IMR-90 (cell line): ENCODE measurements at regions not wholly inside any gene's neighbourhood (a gene's known extent, or its start where the extent isn't known, plus 50 kb on each side); places are given as distances from the start of the nearest gene placed in this dataset.

Source experiments
- ATAC-seq: fragments of 200-7000 bp; cut with Tn5 transposase; 2 replicates; pipeline ENCODE4 v1.9.1; 2020; ENCODE audit warnings: low read depth, mild to moderate bottlenecking, moderate library complexity
- BruUV-seq: library from RNA; stranded (reverse); fragments of 400-500 nt; replicated peaks from 2 replicates; lab custom pipeline; 2021; lab: Mats Ljungman, UMichigan
- CTCF ChIA-PET: fragments of 300-600 bp; formaldehyde crosslinking; extraction: SDS; loops from one replicate; lab custom pipeline; 2021; ENCODE audit warnings: antibody characterized with exemption; lab: Yijun Ruan, JAX
- POLR2A ChIA-PET: fragments of 300-600 bp; sonication (Branson Sonifier 250); formaldehyde crosslinking; loops from one replicate; lab custom pipeline; 2022; ENCODE audit warnings: antibody characterized with exemption; ENCODE audit not compliant: unreplicated experiment; lab: Charles Lee
- DNase-seq: peaks from one replicate; pipeline ENCODE4 v3.0.0; 2013
- H2AFZ ChIP-seq: replicated peaks from 2 replicates; pipeline ENCODE3; 2013; ENCODE audit warnings: low read length, mild to moderate bottlenecking; ENCODE audit not compliant: poor library complexity
- H2AK5ac ChIP-seq: 2 replicates; pipeline ENCODE4 v1.6.1; 2013; ENCODE audit warnings: low read depth, low read length, inconsistent platforms
- H2AK9ac ChIP-seq: replicated peaks from 2 replicates; pipeline ENCODE3; 2013; ENCODE audit warnings: mild to moderate bottlenecking, low read depth, low read length, moderate library complexity; ENCODE audit not compliant: poor library complexity
- H2BK120ac ChIP-seq: 2 replicates; pipeline ENCODE4 v1.6.1; 2013; ENCODE audit warnings: low read depth, low read length, inconsistent platforms
- H2BK15ac ChIP-seq: 3 replicates; pipeline ENCODE4 v1.6.1; 2013; ENCODE audit warnings: low read depth, low read length, inconsistent platforms
- H2BK20ac ChIP-seq: 2 replicates; pipeline ENCODE4 v1.6.1; 2013; ENCODE audit warnings: low read depth, mild to moderate bottlenecking, inconsistent platforms, low read length, moderate library complexity
- H2BK5ac ChIP-seq: 2 replicates; pipeline ENCODE4 v1.6.1; 2013; ENCODE audit warnings: mild to moderate bottlenecking, low read depth, low read length, inconsistent platforms; ENCODE audit not compliant: poor library complexity, severe bottlenecking
- H3K14ac ChIP-seq: replicated peaks from 2 replicates; pipeline ENCODE4 v1.6.1; 2013; ENCODE audit warnings: low read depth, low read length, inconsistent platforms
- H3K18ac ChIP-seq: 2 replicates; pipeline ENCODE4 v1.6.1; 2013; ENCODE audit warnings: low read depth, low read length, control low read depth
- H3K23ac ChIP-seq: 2 replicates; pipeline ENCODE4 v1.6.1; 2013; ENCODE audit warnings: low read depth, low read length, inconsistent platforms
- H3K27ac ChIP-seq: 2 replicates; pipeline ENCODE4 v1.5.1; 2013; ENCODE audit warnings: mild to moderate bottlenecking, control low read depth, low read length; ENCODE audit not compliant: insufficient read depth
- H3K27me3 ChIP-seq: 2 replicates; pipeline ENCODE4 v1.6.1; 2013; ENCODE audit warnings: low read length; ENCODE audit not compliant: control insufficient read depth, insufficient read depth
- H3K36me3 ChIP-seq: 2 replicates; pipeline ENCODE4 v1.6.1; 2013; ENCODE audit warnings: low read length, mixed read lengths; ENCODE audit not compliant: control insufficient read depth, insufficient read depth
- H3K4ac ChIP-seq: 2 replicates; pipeline ENCODE4 v1.6.1; 2013; ENCODE audit warnings: low read depth, low read length, inconsistent platforms
- H3K4me1 ChIP-seq: 2 replicates; pipeline ENCODE4 v1.6.1; 2013; ENCODE audit warnings: low read length, mixed read lengths; ENCODE audit not compliant: control insufficient read depth, insufficient read depth
- H3K4me2 ChIP-seq: 2 replicates; pipeline ENCODE4 v1.6.1; 2013; ENCODE audit warnings: low read depth, mild to moderate bottlenecking, control low read depth, low read length, moderate library complexity
- H3K4me3 ChIP-seq: 2 replicates; pipeline ENCODE4 v1.5.1; 2013; ENCODE audit warnings: low read depth, mild to moderate bottlenecking, control low read depth, low read length, moderate library complexity; ENCODE audit not compliant: insufficient read depth
- H3K56ac ChIP-seq: 2 replicates; pipeline ENCODE4 v1.6.1; 2013; ENCODE audit warnings: low read length, inconsistent platforms; ENCODE audit not compliant: insufficient read depth; ENCODE audit errors: extremely low read depth
- H3K79me1 ChIP-seq, 2 experiments: 2 replicates each; pipeline ENCODE4 v1.6.1; 2013; ENCODE audit warnings: low read length in 2 of 2, inconsistent platforms in 1 of 2, low read depth in 1 of 2
- H3K9ac ChIP-seq: 2 replicates; pipeline ENCODE4 v1.6.1; 2013; ENCODE audit warnings: low read depth, low read length, control low read depth
- H3K9me1 ChIP-seq: 2 replicates; pipeline ENCODE4 v1.6.1; 2013; ENCODE audit warnings: low read length, inconsistent platforms; ENCODE audit not compliant: insufficient read depth
- H3K9me3 ChIP-seq: 2 replicates; pipeline ENCODE4 v1.6.1; 2013; ENCODE audit warnings: low read length; ENCODE audit not compliant: control insufficient read depth, insufficient read depth
- H4K20me1 ChIP-seq: 2 replicates; pipeline ENCODE4 v1.6.1; 2013; ENCODE audit warnings: low read length, inconsistent platforms; ENCODE audit not compliant: insufficient read depth
- H4K5ac ChIP-seq: 2 replicates; pipeline ENCODE4 v1.6.1; 2013; ENCODE audit warnings: mild to moderate bottlenecking, low read depth, low read length, control low read depth
- H4K8ac ChIP-seq, 2 experiments: 2 replicates each; pipeline ENCODE4 v1.6.1; 2013; ENCODE audit warnings: low read depth in 2 of 2, low read length in 2 of 2, control low read depth in 1 of 2, inconsistent platforms in 1 of 2
- H4K91ac ChIP-seq: 2 replicates; pipeline ENCODE4 v1.6.1; 2013; ENCODE audit warnings: low read depth, low read length, inconsistent platforms; ENCODE audit not compliant: insufficient read depth
- CEBPB ChIP-seq: IDR thresholded peaks from 2 replicates; pipeline ENCODE4 v1.6.1; 2012; ENCODE audit warnings: low read depth, low read length, improper control_type of control experiment
- RCOR1 ChIP-seq: IDR thresholded peaks from 2 replicates; pipeline ENCODE4 v1.6.1; 2012; ENCODE audit warnings: mild to moderate bottlenecking, low read length, improper control_type of control experiment; ENCODE audit not compliant: insufficient replicate concordance
- WGBS, 2 experiments: methylation state at CpG; one replicate each; pipeline versions ENCODE4 v1.1.5 to v1.1.7; 2013; ENCODE audit warnings: missing lambda C conversion rate in 2 of 2; ENCODE audit not compliant: insufficient read length in 1 of 2; ENCODE audit errors: extremely low coverage in 2 of 2; 5-methylcytosine and 5-hydroxymethylcytosine counted together
- dilution Hi-C: fragments of 300-500 bp; cut with HindIII; formaldehyde crosslinking; loops from one replicate; pipeline ENCODE4 v1.14.3; 2018; ENCODE audit warnings: low sequenced_read_pairs; ENCODE audit not compliant: unreplicated experiment
- in situ Hi-C: fragments of 300-500 bp; cut with MboI; formaldehyde crosslinking; loops from 3 replicates; pipeline ENCODE4 v1.14.3; 2019; ENCODE audit warnings: low sequenced_read_pairs, inconsistent platforms, mixed read lengths
- intact Hi-C: fragments of 100-400 bp; cut with micrococcal nuclease; formaldehyde crosslinking; loops from 2 replicates; pipeline ENCODE4 v1.10.0; 2022

DNA sequence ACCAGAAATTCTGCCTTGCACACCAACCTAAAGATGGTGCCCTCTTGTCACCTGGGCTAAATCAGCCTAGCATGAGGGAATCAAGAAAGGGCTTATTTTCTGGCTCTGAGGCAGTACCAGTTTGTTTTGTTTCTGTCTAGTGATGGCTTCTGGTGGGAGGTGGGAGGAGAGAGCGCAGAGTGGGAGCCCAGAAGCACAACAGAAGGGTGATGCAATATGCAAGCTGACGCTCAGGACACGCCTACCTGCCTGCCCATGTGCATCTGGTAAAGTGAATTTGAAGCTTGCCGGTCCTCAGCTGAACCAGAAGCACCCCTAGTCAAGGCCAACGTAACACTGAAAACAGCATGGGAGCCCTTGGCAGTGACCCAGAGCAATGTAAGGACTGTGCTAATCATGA lies 138.4 kb upstream of the TIAM1 start:
- no peak overlapping the region for H3K27ac ChIP-seq
- BruUV-seq, result no TSS peak
- intact Hi-C loops (no loop called here), dilution Hi-C loops (no loop called here), in situ Hi-C loops (no loop called here)
- CTCF ChIA-PET, result interaction anchor here (0.5 kb wide), 1 partner anchor 396 kb away, joined by 4 read pairs; no protein-coding TSS in a partner anchor
- no peak overlapping the region for H2AK9ac ChIP-seq
- no peaks in the 10 kb centered on the region for H3K79me1 ChIP-seq
- POLR2A ChIA-PET, result no interaction called here
- H4K91ac ChIP-seq, result no peak overlapping the region
- H2BK15ac ChIP-seq, result no peak overlapping the region
- no peak overlapping the region for H3K9ac ChIP-seq
- no peak overlapping the region for H2BK5ac ChIP-seq
- H3K4ac ChIP-seq, result no peak overlapping the region
- no peak overlapping the region for H2AFZ ChIP-seq
- no peak overlapping the region for H3K23ac ChIP-seq
- 79% methylated on average over 3 of the region's 5 CpGs; no CpG with 5 or more reads in 1 of the 2 experiments for WGBS, 2 experiments
- no peaks in the 10 kb centered on the region for H3K9me1 ChIP-seq
- H2BK120ac ChIP-seq, result no peak overlapping the region
- no peak overlapping the region for H3K4me2 ChIP-seq
- TF ChIP-seq RCOR1 (no peak), CEBPB (no peak)
- H4K20me1 ChIP-seq, result no peaks in the 10 kb centered on the region
- H2BK20ac ChIP-seq, result no peak overlapping the region
- H3K14ac ChIP-seq, result no peak overlapping the region
- no peak for ATAC-seq
- H3K18ac ChIP-seq, result no peak overlapping the region
- DNase-seq, result no peak
- H4K5ac ChIP-seq, result no peak overlapping the region
- no peak overlapping the region for H2AK5ac ChIP-seq
- no peak overlapping the region for H3K56ac ChIP-seq
- no peaks in the 10 kb centered on the region for H3K4me1 ChIP-seq
- no peak overlapping the region for H4K8ac ChIP-seq
- H3K36me3 ChIP-seq, result no peaks in the 10 kb centered on the region
- peaks cover 20% of the 10 kb centered on the region for H3K9me3 ChIP-seq
- no peaks in the 10 kb centered on the region for H3K27me3 ChIP-seq
- H3K4me3 ChIP-seq, result no peak overlapping the region
